OCI-LY1 (cell line): ENCODE measurements at regions not wholly inside any gene's neighbourhood (a gene's known extent, or its start where the extent isn't known, plus 50 kb on each side); places are given as distances from the start of the nearest gene placed in this dataset.

Experiments used
- H2AFZ ChIP-seq: fragments of 200-600 bp; sonication (generic), shearing (Covaris generic); 2 replicates; pipeline ENCODE4 v1.6.0; 2014; ENCODE audit warnings: antibody characterized with exemption, mild to moderate bottlenecking, low read length
- H3F3A ChIP-seq: fragments of 200-600 bp; sonication (generic), shearing (Covaris generic); 2 replicates; pipeline ENCODE4 v1.6.0; 2014; ENCODE audit warnings: mild to moderate bottlenecking, antibody characterized with exemption, low read length, moderate library complexity; ENCODE audit not compliant: insufficient read depth
- H3K27ac ChIP-seq: fragments of 200-600 bp; sonication (generic); 2 replicates; pipeline ENCODE4 v1.5.1; 2014; ENCODE audit warnings: low read length, mixed run types, mild to moderate bottlenecking, low read depth; ENCODE audit not compliant: poor library complexity, severe bottlenecking
- H3K27me3 ChIP-seq: fragments of 200-600 bp; sonication (generic); 2 replicates; pipeline ENCODE4 v1.6.0; 2014; ENCODE audit warnings: antibody characterized with exemption, mild to moderate bottlenecking, low read length, moderate library complexity; ENCODE audit not compliant: insufficient read depth
- H3K36me3 ChIP-seq: fragments of 200-600 bp; sonication (generic); 2 replicates; pipeline ENCODE4 v1.6.1; 2014; ENCODE audit warnings: mild to moderate bottlenecking, antibody characterized with exemption, low read length, moderate library complexity, mixed read lengths; ENCODE audit not compliant: insufficient read depth
- H3K4me1 ChIP-seq: fragments of 200-600 bp; sonication (generic); 2 replicates; pipeline ENCODE4 v1.5.1; 2014; ENCODE audit warnings: mild to moderate bottlenecking, low read length, moderate library complexity; ENCODE audit not compliant: insufficient read depth, severe bottlenecking
- H3K4me2 ChIP-seq: fragments of 200-600 bp; sonication (generic), shearing (Covaris generic); 2 replicates; pipeline ENCODE4 v1.6.1; 2014; ENCODE audit warnings: low read length
- H3K4me3 ChIP-seq: fragments of 200-600 bp; sonication (generic); 2 replicates; pipeline ENCODE4 v1.5.1; 2014; ENCODE audit warnings: low read length, low read depth, mild to moderate bottlenecking, mixed read lengths; ENCODE audit not compliant: poor library complexity, severe bottlenecking
- H3K79me2 ChIP-seq: fragments of 200-600 bp; shearing (Covaris generic); 2 replicates; pipeline ENCODE4 v1.6.1; 2016; ENCODE audit warnings: mixed run types, low read length, mixed read lengths; ENCODE audit not compliant: insufficient read depth
- H3K9ac ChIP-seq: fragments of 200-600 bp; sonication (generic), shearing (Covaris generic); 2 replicates; pipeline ENCODE4 v1.6.1; 2014; ENCODE audit warnings: mild to moderate bottlenecking, low read length, mixed read lengths
- H3K9me2 ChIP-seq: fragments of 200-600 bp; sonication (generic), shearing (Covaris generic); 2 replicates; pipeline ENCODE4 v1.6.1; 2014; ENCODE audit warnings: low read depth, mild to moderate bottlenecking, low read length, mixed read lengths
- H3K9me3 ChIP-seq: fragments of 200-600 bp; shearing (Covaris generic); 2 replicates; pipeline ENCODE4 v1.6.1; 2014; ENCODE audit warnings: low read length, mixed read lengths
- H4K20me1 ChIP-seq: fragments of 200-600 bp; sonication (generic), shearing (Covaris generic); 2 replicates; pipeline ENCODE4 v1.6.0; 2016; ENCODE audit warnings: mild to moderate bottlenecking, low read length; ENCODE audit not compliant: insufficient read depth
- CTCF ChIP-seq: fragments of 200-600 bp; sonication (generic), shearing (Covaris generic); IDR thresholded peaks from 2 replicates; pipeline ENCODE4 v1.5.1; 2017; ENCODE audit warnings: mild to moderate bottlenecking, antibody characterized with exemption, low read length, moderate library complexity, mixed read lengths
- EZH2 ChIP-seq: fragments of 200-600 bp; sonication (generic), shearing (Covaris generic); IDR thresholded peaks from 2 replicates; pipeline ENCODE4 v1.8.0; 2017; ENCODE audit warnings: borderline replicate concordance, mixed run types, mild to moderate bottlenecking, antibody characterized with exemption, low read length, moderate library complexity, mixed read lengths

- TF ChIP-seq CTCF (peak; percentile 9; the same call in 1 of the 2 replicates), EZH2 (no peak)
- Histone ChIP-seq H3K27me3 (peaks cover 6% of the 10 kb centered on the region; the same call in 1 of the 2 replicates), H3K4me2 (no peak overlapping the region), H4K20me1 (no peaks in the 10 kb centered on the region), H3K79me2 (no peaks in the 10 kb centered on the region), H3K4me3 (no peak overlapping the region), H3K9me3 (no peaks in the 10 kb centered on the region), H3F3A (no peaks in the 10 kb centered on the region), H2AFZ (no peak overlapping the region), H3K27ac (no peak overlapping the region), H3K9me2 (no peaks in the 10 kb centered on the region), H3K36me3 (no peaks in the 10 kb centered on the region; the same call in 1 of the 2 replicates), H3K9ac (no peak overlapping the region), H3K4me1 (no peaks in the 10 kb centered on the region)
These were observed 62.0 kb upstream of the CRHR1 start for GRCh38 chr17:45722161-45722560.

GRCh38 chr17:45729294-45729907 is 54.7 kb upstream of the CRHR1 start:
- no peaks in the 10 kb centered on the region for H3K9me3 ChIP-seq
- no peak for TF ChIP-seq EZH2
- TF ChIP-seq CTCF = no peak
- H3K27ac ChIP-seq = no peak overlapping the region
- H3K4me1 ChIP-seq = no peaks in the 10 kb centered on the region
- H3K4me2 ChIP-seq = no peak overlapping the region
- H3K27me3 ChIP-seq = no peaks in the 10 kb centered on the region
- no peak overlapping the region for H3K9ac ChIP-seq
- no peaks in the 10 kb centered on the region for H3K9me2 ChIP-seq
- H3F3A ChIP-seq = no peaks in the 10 kb centered on the region
- H3K4me3 ChIP-seq = no peak overlapping the region
- H2AFZ ChIP-seq = no peak overlapping the region
- H4K20me1 ChIP-seq = no peaks in the 10 kb centered on the region
- no peaks in the 10 kb centered on the region for H3K79me2 ChIP-seq
- H3K36me3 ChIP-seq = no peaks in the 10 kb centered on the region

- H3K4me3 ChIP-seq = no peak overlapping the region
- no peaks in the 10 kb centered on the region for H3K27me3 ChIP-seq
- H2AFZ ChIP-seq = no peak overlapping the region
- no peaks in the 10 kb centered on the region for H4K20me1 ChIP-seq
- H3K9me3 ChIP-seq = no peaks in the 10 kb centered on the region
- H3F3A ChIP-seq = no peaks in the 10 kb centered on the region
- no peaks in the 10 kb centered on the region for H3K9me2 ChIP-seq
- no peak for TF ChIP-seq EZH2
- TF ChIP-seq CTCF = no peak
- no peak overlapping the region for H3K4me2 ChIP-seq
- no peak overlapping the region for H3K9ac ChIP-seq
- H3K36me3 ChIP-seq = no peaks in the 10 kb centered on the region
- no peaks in the 10 kb centered on the region for H3K4me1 ChIP-seq
- H3K27ac ChIP-seq = no peak overlapping the region
- no peaks in the 10 kb centered on the region for H3K79me2 ChIP-seq
These were observed 53.9 kb upstream of the CRHR1 start for GRCh38 chr17:45730192-45730591.
